B cell (primary cell): ENCODE measurements at regions not wholly inside any gene's neighbourhood (a gene's known extent, or its start where the extent isn't known, plus 50 kb on each side); places are given as distances from the start of the nearest gene placed in this dataset.

Experiments used
- ATAC-seq: fragments of 200-7000 bp; cut with Tn5 transposase; one replicate; pipeline ENCODE4 v1.10.0; 2021; ENCODE audit warnings: low read depth, mild to moderate bottlenecking, moderate number of reproducible peaks, moderate library complexity
- CTCF ChIA-PET: fragments of 350-600 bp; sonication (Branson Sonifier 250); formaldehyde crosslinking; loops from one replicate; lab custom pipeline; 2021; ENCODE audit warnings: antibody characterized with exemption, inconsistent platforms; lab: Charles Lee
- POLR2A ChIA-PET: fragments of 350-600 bp; sonication (Branson Sonifier 250); formaldehyde crosslinking; loops from one replicate; lab custom pipeline; 2021; ENCODE audit warnings: antibody characterized with exemption; lab: Charles Lee
- DNase-seq: peaks from one replicate; pipeline ENCODE4 v3.0.0; 2013
- H2AFZ ChIP-seq: 2 replicates; pipeline ENCODE4 v1.6.1; 2012; ENCODE audit warnings: mild to moderate bottlenecking, low read depth, low read length; ENCODE audit not compliant: insufficient read depth, poor library complexity, severe bottlenecking
- H3K27ac ChIP-seq, 2 donors: 1 replicate in 1 of 2; 2 replicates in 1 of 2; pipeline ENCODE4 v1.5.1; 2012 to 2013; ENCODE audit warnings: low read length in 2 of 2, mild to moderate bottlenecking in 2 of 2, moderate library complexity in 1 of 2
- H3K27me3 ChIP-seq, 4 experiments: fragments of 200-600 bp in 1 of 4; sonication (generic) in 1 of 4; replicated peaks in 1 of 4; 1 replicate in 2 of 4; 2 replicates in 2 of 4; pipeline versions ENCODE4 v1.6.1 to v1.7.0; 2013 to 2016; ENCODE audit warnings: low read length in 3 of 4, mild to moderate bottlenecking in 2 of 4, mixed read lengths in 1 of 4, moderate library complexity in 1 of 4; ENCODE audit not compliant: insufficient read depth in 4 of 4, control insufficient read depth in 3 of 4; ENCODE audit errors: control extremely low read depth in 1 of 4
- H3K36me3 ChIP-seq, 2 experiments: replicated peaks in 1 of 2; 1 replicate in 1 of 2; 2 replicates in 1 of 2; pipeline versions ENCODE4 v1.6.1 to v1.7.1; 2013; ENCODE audit warnings: low read length in 1 of 2; ENCODE audit not compliant: insufficient read depth in 2 of 2, control insufficient read depth in 1 of 2; ENCODE audit errors: control extremely low read depth in 1 of 2, extremely low read depth in 1 of 2
- H3K4me1 ChIP-seq, 2 donors: fragments of 200-600 bp in 1 of 2; sonication (generic) in 1 of 2; 1 replicate in 1 of 2; 2 replicates in 1 of 2; pipeline versions ENCODE4 v1.5.1 to v1.6.1; 2013 to 2017; ENCODE audit warnings: low read length in 2 of 2; ENCODE audit not compliant: control insufficient read depth in 2 of 2, insufficient read depth in 2 of 2
- H3K4me2 ChIP-seq: replicated peaks from 2 replicates; pipeline ENCODE3; 2012; ENCODE audit warnings: mild to moderate bottlenecking, low read depth, low read length; ENCODE audit not compliant: poor library complexity, severe bottlenecking
- H3K4me3 ChIP-seq, 5 experiments: fragments of 200-600 bp in 1 of 5; sonication (generic) in 1 of 5; 1 replicate in 3 of 5; 2 replicates in 2 of 5; pipeline versions ENCODE4 v1.5.1 to v1.7.0; 2011 to 2016; ENCODE audit warnings: low read length in 4 of 5, mild to moderate bottlenecking in 4 of 5, low read depth in 2 of 5, control low read depth in 1 of 5, moderate library complexity in 1 of 5; ENCODE audit not compliant: insufficient read depth in 1 of 5; ENCODE audit errors: control extremely low read depth in 1 of 5, extremely low read depth in 1 of 5
- H3K79me2 ChIP-seq: fragments of 200-600 bp; sonication (generic); one replicate; pipeline ENCODE4 v1.6.0; 2016; ENCODE audit warnings: low read length; ENCODE audit not compliant: control insufficient read depth, insufficient read depth
- H3K9ac ChIP-seq: fragments of 200-600 bp; sonication (generic); 2 replicates; pipeline ENCODE4 v1.6.1; 2017; ENCODE audit warnings: mild to moderate bottlenecking, low read length, moderate library complexity
- H3K9me3 ChIP-seq, 3 donors: one replicate each; pipeline versions ENCODE4 v1.6.1 to v1.7.1; 2013; ENCODE audit warnings: low read length in 2 of 3; ENCODE audit not compliant: control insufficient read depth in 2 of 3, insufficient read depth in 1 of 3; ENCODE audit errors: control extremely low read depth in 1 of 3
- H4K20me1 ChIP-seq: 2 replicates; pipeline ENCODE4 v1.6.0; 2012; ENCODE audit warnings: mild to moderate bottlenecking, low read length; ENCODE audit not compliant: insufficient read depth, control insufficient read depth, poor library complexity, severe bottlenecking
- H3K27ac Mint-ChIP-seq: one replicate; pipeline ENCODE4 v1.8.0; 2021; ENCODE audit warnings: mixed read lengths
- H3K27me3 Mint-ChIP-seq: one replicate; pipeline ENCODE4 v1.8.0; 2021; ENCODE audit warnings: mixed read lengths
- H3K4me1 Mint-ChIP-seq: one replicate; pipeline ENCODE4 v1.8.0; 2021; ENCODE audit warnings: mixed read lengths
- H3K4me3 Mint-ChIP-seq: one replicate; pipeline ENCODE4 v1.8.0; 2021; ENCODE audit warnings: mixed read lengths
- H3K9me3 Mint-ChIP-seq: one replicate; pipeline ENCODE4 v1.8.0; 2022; ENCODE audit warnings: mixed read lengths; ENCODE audit not compliant: insufficient read depth
- CTCF ChIP-seq: fragments of 200-600 bp; IDR thresholded peaks from one replicate; pipeline ENCODE4 v1.8.0; 2022; ENCODE audit warnings: antibody characterized with exemption, mild to moderate bottlenecking
- EZH2 ChIP-seq: IDR thresholded peaks from 2 replicates; pipeline ENCODE4 v1.6.1; 2012; ENCODE audit warnings: borderline replicate concordance, low read depth, mild to moderate bottlenecking, moderate library complexity, low read length; ENCODE audit not compliant: insufficient read depth, poor library complexity, severe bottlenecking
- WGBS: methylation state at CpG from one replicate; pipeline ENCODE4 v1.1.5; 2013; ENCODE audit warnings: missing lambda C conversion rate; ENCODE audit not compliant: insufficient coverage; 5-methylcytosine and 5-hydroxymethylcytosine counted together
- intact Hi-C: fragments of 100-400 bp; cut with micrococcal nuclease; formaldehyde crosslinking; loops from one replicate; pipeline ENCODE4 v1.10.0; 2022

DNA sequence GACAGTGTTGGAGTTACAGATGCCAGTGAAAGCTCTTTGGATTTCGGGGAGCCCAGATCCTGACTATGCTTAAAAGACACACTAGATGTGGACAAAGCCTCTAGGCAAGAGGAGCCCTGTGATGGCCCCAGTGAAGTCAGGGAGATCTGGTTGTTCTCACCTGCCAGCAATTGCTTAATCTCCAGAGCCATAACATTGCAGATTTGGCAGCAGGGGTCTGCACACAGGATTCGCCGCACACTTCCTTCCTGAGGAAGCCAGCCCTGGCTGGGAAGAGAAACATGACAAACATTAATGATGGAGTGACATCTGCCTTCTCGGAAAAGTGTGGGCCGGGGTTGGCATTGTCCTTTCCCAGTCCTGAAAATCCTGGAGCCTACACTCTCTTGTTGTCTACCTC is 65.2 kb upstream of the PHF24 start:
- intact Hi-C loops = no loop called here
- H3K4me3 ChIP-seq = no peak overlapping the region
- no peaks in the 10 kb centered on the region for H4K20me1 ChIP-seq
- TF ChIP-seq CTCF (no peak), EZH2 (no peak)
- POLR2A ChIA-PET = no interaction called here
- Mint-ChIP-seq H3K27ac (no peak overlapping the region), H3K4me1 (no peaks in the 10 kb centered on the region), H3K9me3 (no peaks in the 10 kb centered on the region), H3K27me3 (peaks cover 33% of the 10 kb centered on the region), H3K4me3 (no peak overlapping the region)
- H3K9me3 ChIP-seq = no peaks in the 10 kb centered on the region
- no peak overlapping the region for H3K27ac ChIP-seq
- H3K36me3 ChIP-seq = no peaks in the 10 kb centered on the region
- no peak overlapping the region for H3K9ac ChIP-seq
- 8% methylated on average over 5 of the region's 5 CpGs for WGBS
- no peak overlapping the region for H2AFZ ChIP-seq
- CTCF ChIA-PET = no interaction called here
- peaks cover 0 to 22% (median 10%) of the 10 kb centered on the region in 4 experiments for H3K27me3 ChIP-seq
- DNase-seq = no peak
- H3K4me1 ChIP-seq = no peaks in the 10 kb centered on the region
- H3K4me2 ChIP-seq = no peak overlapping the region
- H3K79me2 ChIP-seq = no peaks in the 10 kb centered on the region
- no peak for ATAC-seq

GRCh38 chr9:34891386-34891785 is 66.7 kb upstream of the PHF24 start:
- Histone ChIP-seq H3K4me2 (no peak overlapping the region), H3K36me3 (no peaks in the 10 kb centered on the region), H2AFZ (no peak overlapping the region), H3K9ac (no peak overlapping the region), H3K27ac (no peak overlapping the region), H3K79me2 (no peaks in the 10 kb centered on the region), H3K27me3 (peaks cover 0 to 26% (median 8%) of the 10 kb centered on the region in 4 experiments), H3K4me3 (no peak overlapping the region), H4K20me1 (no peaks in the 10 kb centered on the region), H3K9me3 (no peaks in the 10 kb centered on the region), H3K4me1 (no peaks in the 10 kb centered on the region)
- Mint-ChIP-seq H3K4me3 (no peak overlapping the region), H3K4me1 (no peaks in the 10 kb centered on the region), H3K27me3 (peaks cover 27% of the 10 kb centered on the region), H3K27ac (no peak overlapping the region), H3K9me3 (no peaks in the 10 kb centered on the region)
- intact Hi-C loops = no loop called here
- no peak for ATAC-seq
- 100% methylated on average over 1 of the region's 1 CpG for WGBS
- TF ChIP-seq EZH2 (no peak), CTCF (no peak)
- CTCF ChIA-PET = no interaction called here
- POLR2A ChIA-PET = no interaction called here
- DNase-seq = no peak
